Gastroesophageal sphincter (tissue), 4 donors: ENCODE measurements at regions not wholly inside any gene's neighbourhood (a gene's known extent, or its start where the extent isn't known, plus 50 kb on each side); places are given as distances from the start of the nearest gene placed in this dataset.

Experiments used
- ATAC-seq: fragments of 150-250 bp; one replicate; pipeline ENCODE4 v1.9.1; 2016; ENCODE audit warnings: mild to moderate bottlenecking, moderate library complexity
- H3K27ac ChIP-seq, 4 donors: fragments of 200-600 bp; sonication (generic) in 3 of 4; 1 replicate in 3 of 4; 2 replicates in 1 of 4; pipeline ENCODE4 v1.5.1; 2016 to 2019
- H3K27me3 ChIP-seq: fragments of 200-600 bp; sonication (generic); one replicate; pipeline ENCODE4 v1.5.1; 2019
- H3K36me3 ChIP-seq, 2 donors: fragments of 200-600 bp; sonication (generic); one replicate each; pipeline ENCODE4 v1.5.1; 2019; ENCODE audit warnings: control low read depth in 1 of 2
- H3K4me1 ChIP-seq, 3 donors: fragments of 200-600 bp; sonication (generic); 1 replicate in 2 of 3; 2 replicates in 1 of 3; pipeline ENCODE4 v1.5.1; 2016 to 2019; ENCODE audit warnings: control low read depth in 2 of 3
- H3K4me3 ChIP-seq, 2 donors: fragments of 200-600 bp; sonication (generic); one replicate each; pipeline ENCODE4 v1.5.1; 2019; ENCODE audit warnings: mild to moderate bottlenecking in 1 of 2, moderate library complexity in 1 of 2
- H3K9me3 ChIP-seq, 3 donors: fragments of 200-600 bp; sonication (generic); one replicate each; pipeline ENCODE4 v1.5.1; 2017 to 2019; ENCODE audit warnings: control low read depth in 2 of 3
- EP300 ChIP-seq: sonication (generic); formaldehyde crosslinking; IDR thresholded peaks from one replicate; pipeline ENCODE4 v1.6.1; 2017; ENCODE audit warnings: antibody characterized with exemption, mild to moderate bottlenecking
- POLR2A ChIP-seq, 2 donors: fragments of 450-650 bp; IDR thresholded peaks; one replicate each; pipeline ENCODE4 v1.6.1; 2017; ENCODE audit warnings: antibody characterized with exemption in 2 of 2, mild to moderate bottlenecking in 2 of 2, moderate library complexity in 1 of 2
- POLR2AphosphoS5 ChIP-seq: sonication (generic); formaldehyde crosslinking; IDR thresholded peaks from one replicate; pipeline ENCODE4 v1.6.1; 2017; ENCODE audit warnings: antibody characterized with exemption
- WGBS, 2 donors: methylation state at CpG; one replicate each; pipeline ENCODE4 v1.1.5; 2018; ENCODE audit warnings: low coverage in 1 of 2; 5-methylcytosine and 5-hydroxymethylcytosine counted together
- TF ChIP-seq, protein P1 (sequence below), 4 experiments: fragments of 200-600 bp in 2 of 4; fragments of 450-650 bp in 2 of 4; sonication (generic) in 1 of 4; IDR thresholded peaks; one replicate each; pipeline ENCODE4 v1.5.1; 2017 to 2019; ENCODE audit warnings: antibody characterized with exemption in 4 of 4, mild to moderate bottlenecking in 2 of 4, moderate library complexity in 2 of 4

GRCh38 chr18:45365835-45366234 is 249.4 kb upstream of the SLC14A2 start:
- Histone ChIP-seq H3K4me1 (no peaks in the 10 kb centered on the region), H3K9me3 (no peaks in the 10 kb centered on the region), H3K27ac (no peak overlapping the region), H3K27me3 (no peaks in the 10 kb centered on the region), H3K4me3 (no peak overlapping the region), H3K36me3 (no peaks in the 10 kb centered on the region)
- TF ChIP-seq EP300, result no peak
- TF ChIP-seq, protein P1, sequence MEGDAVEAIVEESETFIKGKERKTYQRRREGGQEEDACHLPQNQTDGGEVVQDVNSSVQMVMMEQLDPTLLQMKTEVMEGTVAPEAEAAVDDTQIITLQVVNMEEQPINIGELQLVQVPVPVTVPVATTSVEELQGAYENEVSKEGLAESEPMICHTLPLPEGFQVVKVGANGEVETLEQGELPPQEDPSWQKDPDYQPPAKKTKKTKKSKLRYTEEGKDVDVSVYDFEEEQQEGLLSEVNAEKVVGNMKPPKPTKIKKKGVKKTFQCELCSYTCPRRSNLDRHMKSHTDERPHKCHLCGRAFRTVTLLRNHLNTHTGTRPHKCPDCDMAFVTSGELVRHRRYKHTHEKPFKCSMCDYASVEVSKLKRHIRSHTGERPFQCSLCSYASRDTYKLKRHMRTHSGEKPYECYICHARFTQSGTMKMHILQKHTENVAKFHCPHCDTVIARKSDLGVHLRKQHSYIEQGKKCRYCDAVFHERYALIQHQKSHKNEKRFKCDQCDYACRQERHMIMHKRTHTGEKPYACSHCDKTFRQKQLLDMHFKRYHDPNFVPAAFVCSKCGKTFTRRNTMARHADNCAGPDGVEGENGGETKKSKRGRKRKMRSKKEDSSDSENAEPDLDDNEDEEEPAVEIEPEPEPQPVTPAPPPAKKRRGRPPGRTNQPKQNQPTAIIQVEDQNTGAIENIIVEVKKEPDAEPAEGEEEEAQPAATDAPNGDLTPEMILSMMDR (IDR thresholded peaks at IDR 0.05), result no peak
- TF ChIP-seq POLR2A (IDR thresholded peaks at IDR 0.05), result no peak
- TF ChIP-seq POLR2AphosphoS5, result no peak
- ATAC-seq, result no peak
- 69 to 95% methylated on average over 2 to 3 of the region's 3 CpGs for WGBS, 2 donors

DNA sequence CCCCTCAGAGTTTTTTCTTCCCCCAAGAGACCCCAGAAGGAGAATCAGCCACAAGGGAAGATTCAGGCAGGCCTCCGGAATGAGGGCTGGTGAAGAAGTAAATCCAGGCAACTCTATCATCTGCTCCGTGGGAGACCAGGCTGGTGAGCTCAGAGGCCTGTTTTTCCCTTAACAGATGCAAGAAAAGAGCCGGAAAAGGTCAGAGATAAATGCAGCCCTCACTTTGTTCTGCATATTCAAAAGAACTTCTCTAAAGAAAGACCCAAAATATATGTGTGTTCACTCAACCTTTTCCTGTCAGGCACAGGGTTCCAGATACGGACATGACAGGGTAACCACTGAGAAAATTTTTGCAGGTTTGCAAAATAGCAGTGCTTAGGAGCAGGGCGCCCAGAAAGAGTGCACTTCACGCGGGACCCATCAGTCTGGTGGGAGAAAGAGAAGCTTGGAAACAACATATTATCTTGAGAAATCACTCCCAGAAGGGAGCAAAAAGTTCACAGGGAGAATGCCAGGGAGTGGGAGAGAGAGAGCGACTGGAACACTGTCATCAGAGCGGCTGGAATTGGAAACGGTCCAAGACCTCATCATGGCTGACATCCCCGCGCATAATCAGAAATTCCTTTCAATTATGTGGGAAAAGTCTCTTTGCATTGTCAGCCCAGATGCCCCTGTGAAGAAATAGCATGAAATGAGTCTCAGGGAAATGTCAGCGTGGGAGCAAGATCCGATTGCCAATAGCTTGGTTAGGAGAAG is 244.8 kb upstream of the SLC14A2 start:
- Histone ChIP-seq H3K27me3 (no peaks in the 10 kb centered on the region), H3K4me1 (peaks cover 0 to 5% (median 0%) of the 10 kb centered on the region in 3 donors), H3K36me3 (no peaks in the 10 kb centered on the region), H3K9me3 (no peaks in the 10 kb centered on the region), H3K27ac (no peak overlapping the region), H3K4me3 (no peak overlapping the region)
- WGBS, 2 donors, result 55 to 74% methylated on average over 11 to 14 of the region's 14 CpGs
- no peak for ATAC-seq
- TF ChIP-seq EP300, result no peak
- TF ChIP-seq POLR2AphosphoS5, result no peak
- TF ChIP-seq, protein P1 (IDR thresholded peaks at IDR 0.05), result no peak
- TF ChIP-seq POLR2A (IDR thresholded peaks at IDR 0.05), result no peak

GRCh38 chr18:45373286-45373880 is 241.9 kb upstream of the SLC14A2 start:
- 63 to 100% methylated on average over 1 to 3 of the region's 3 CpGs for WGBS, 2 donors
- Histone ChIP-seq H3K9me3 (no peaks in the 10 kb centered on the region), H3K36me3 (no peaks in the 10 kb centered on the region), H3K4me3 (no peak overlapping the region), H3K27me3 (no peaks in the 10 kb centered on the region), H3K27ac (no peak overlapping the region), H3K4me1 (peaks cover 0 to 5% (median 0%) of the 10 kb centered on the region in 3 donors)
- ATAC-seq, result no peak
- TF ChIP-seq POLR2AphosphoS5 (no peak), POLR2A (IDR thresholded peaks at IDR 0.05) (no peak), EP300 (no peak)
- TF ChIP-seq, protein P1 (IDR thresholded peaks at IDR 0.05), result no peak

- Histone ChIP-seq H3K27ac (no peak overlapping the region), H3K4me1 (peaks cover 0 to 5% (median 0%) of the 10 kb centered on the region in 3 donors), H3K36me3 (no peaks in the 10 kb centered on the region), H3K9me3 (no peaks in the 10 kb centered on the region), H3K27me3 (no peaks in the 10 kb centered on the region), H3K4me3 (no peak overlapping the region)
- TF ChIP-seq, protein P1 (IDR thresholded peaks at IDR 0.05), result no peak
- TF ChIP-seq POLR2A (IDR thresholded peaks at IDR 0.05), result no peak
- TF ChIP-seq EP300, result no peak
- no peak for TF ChIP-seq POLR2AphosphoS5
- no peak for ATAC-seq
These were observed 241.0 kb upstream of the SLC14A2 start for GRCh38 chr18:45374236-45374635.
